Colonic mucosa (tissue), 4 donors: ENCODE measurements at regions not wholly inside any gene's neighbourhood (a gene's known extent, or its start where the extent isn't known, plus 50 kb on each side); places are given as distances from the start of the nearest gene placed in this dataset.

ENCODE experiments used
- DNase-seq: peaks from one replicate; pipeline ENCODE4 v3.0.0-alpha.2; 2020
- H3K27ac ChIP-seq: fragments of 200-600 bp; one replicate; pipeline ENCODE4 v1.8.0; 2021
- H3K27me3 ChIP-seq: fragments of 200-600 bp; one replicate; pipeline ENCODE4 v1.8.0; 2021
- H3K36me3 ChIP-seq: fragments of 200-600 bp; one replicate; pipeline ENCODE4 v1.8.0; 2021
- H3K4me1 ChIP-seq: fragments of 200-600 bp; one replicate; pipeline ENCODE4 v1.8.0; 2021; ENCODE audit warnings: mild to moderate bottlenecking
- H3K4me3 ChIP-seq: fragments of 200-600 bp; one replicate; pipeline ENCODE4 v1.8.0; 2021
- H3K9ac ChIP-seq, 2 donors: one replicate each; pipeline ENCODE4 v1.7.0; 2013; ENCODE audit warnings: control low read depth in 2 of 2, low read depth in 2 of 2, low read length in 2 of 2
- H3K9me3 ChIP-seq: fragments of 200-600 bp; one replicate; pipeline ENCODE4 v1.8.0; 2021
- intact Hi-C: fragments of 100-400 bp; cut with DNase I; formaldehyde crosslinking; loops from one replicate; pipeline ENCODE4 v1.14.1; 2022
- TF ChIP-seq, protein P1 (sequence below): fragments of 200-600 bp; IDR thresholded peaks from one replicate; pipeline ENCODE4 v1.8.0; 2022; ENCODE audit warnings: antibody characterized with exemption, mild to moderate bottlenecking
- donor health status: healthy.
- donor health status: DM: no; HTN: no; CAD: no.
- donor health status: DM: no; HTN: no; CAD: no.

DNA sequence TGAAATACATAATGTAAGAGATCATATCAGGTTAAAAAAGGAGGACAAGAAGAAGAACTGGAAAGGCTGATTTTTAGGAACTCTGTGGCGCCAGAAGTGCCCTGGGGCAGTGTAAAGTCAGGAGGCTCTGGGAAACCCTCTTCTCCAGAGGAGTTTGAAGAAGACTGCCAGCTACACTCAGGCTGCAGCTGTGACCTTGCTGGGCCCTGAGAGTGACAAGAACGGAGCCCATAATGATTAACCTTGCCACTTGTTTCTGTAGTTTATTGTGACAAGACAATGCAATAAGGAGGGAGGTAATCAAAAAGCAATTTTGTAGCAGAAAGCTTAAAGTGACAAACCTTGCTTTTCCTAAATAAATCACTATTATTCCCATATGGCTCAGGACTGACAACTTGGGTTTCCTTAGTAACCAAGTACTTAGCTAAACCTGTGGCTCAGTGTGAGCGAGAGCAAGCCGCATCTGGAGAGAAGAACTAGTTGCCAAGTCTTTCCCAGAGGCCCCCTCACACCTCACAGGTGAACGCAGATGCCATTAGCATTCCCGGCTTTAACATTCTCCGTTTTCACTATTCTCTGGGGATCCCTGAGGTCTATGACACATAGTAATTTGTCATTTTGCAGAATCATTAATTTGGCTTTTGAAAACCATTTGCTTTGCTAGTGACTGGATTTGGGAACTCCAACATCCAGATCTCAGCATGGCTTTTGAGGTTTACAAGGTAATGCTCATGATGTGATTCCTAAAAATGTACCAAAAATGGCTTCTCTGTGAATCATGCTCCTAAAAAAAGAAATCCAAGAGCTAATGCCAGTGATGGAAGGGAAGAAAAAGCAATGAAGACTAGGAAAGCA is 115.9 kb downstream of the OMA1 start:
- no peaks in the 10 kb centered on the region for H3K9me3 ChIP-seq
- no peaks in the 10 kb centered on the region for H3K36me3 ChIP-seq
- DNase-seq, result no peak
- no peaks in the 10 kb centered on the region for H3K27me3 ChIP-seq
- H3K4me1 ChIP-seq, result no peaks in the 10 kb centered on the region
- TF ChIP-seq, protein P1, sequence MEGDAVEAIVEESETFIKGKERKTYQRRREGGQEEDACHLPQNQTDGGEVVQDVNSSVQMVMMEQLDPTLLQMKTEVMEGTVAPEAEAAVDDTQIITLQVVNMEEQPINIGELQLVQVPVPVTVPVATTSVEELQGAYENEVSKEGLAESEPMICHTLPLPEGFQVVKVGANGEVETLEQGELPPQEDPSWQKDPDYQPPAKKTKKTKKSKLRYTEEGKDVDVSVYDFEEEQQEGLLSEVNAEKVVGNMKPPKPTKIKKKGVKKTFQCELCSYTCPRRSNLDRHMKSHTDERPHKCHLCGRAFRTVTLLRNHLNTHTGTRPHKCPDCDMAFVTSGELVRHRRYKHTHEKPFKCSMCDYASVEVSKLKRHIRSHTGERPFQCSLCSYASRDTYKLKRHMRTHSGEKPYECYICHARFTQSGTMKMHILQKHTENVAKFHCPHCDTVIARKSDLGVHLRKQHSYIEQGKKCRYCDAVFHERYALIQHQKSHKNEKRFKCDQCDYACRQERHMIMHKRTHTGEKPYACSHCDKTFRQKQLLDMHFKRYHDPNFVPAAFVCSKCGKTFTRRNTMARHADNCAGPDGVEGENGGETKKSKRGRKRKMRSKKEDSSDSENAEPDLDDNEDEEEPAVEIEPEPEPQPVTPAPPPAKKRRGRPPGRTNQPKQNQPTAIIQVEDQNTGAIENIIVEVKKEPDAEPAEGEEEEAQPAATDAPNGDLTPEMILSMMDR, result no peak
- H3K4me3 ChIP-seq, result no peak overlapping the region
- intact Hi-C loops, result no loop called here
- no peak overlapping the region for H3K9ac ChIP-seq
- H3K27ac ChIP-seq, result no peak overlapping the region

- Histone ChIP-seq H3K27ac (no peak overlapping the region), H3K9me3 (no peaks in the 10 kb centered on the region), H3K36me3 (no peaks in the 10 kb centered on the region), H3K4me3 (no peak overlapping the region), H3K4me1 (no peaks in the 10 kb centered on the region), H3K9ac (no peak overlapping the region), H3K27me3 (no peaks in the 10 kb centered on the region)
- intact Hi-C loops, result no loop called here
- DNase-seq, result peak; percentile 40
- TF ChIP-seq, protein P1, result no peak
These were observed 119.6 kb downstream of the OMA1 start for GRCh38 chr1:58426918-58427317.

DNA sequence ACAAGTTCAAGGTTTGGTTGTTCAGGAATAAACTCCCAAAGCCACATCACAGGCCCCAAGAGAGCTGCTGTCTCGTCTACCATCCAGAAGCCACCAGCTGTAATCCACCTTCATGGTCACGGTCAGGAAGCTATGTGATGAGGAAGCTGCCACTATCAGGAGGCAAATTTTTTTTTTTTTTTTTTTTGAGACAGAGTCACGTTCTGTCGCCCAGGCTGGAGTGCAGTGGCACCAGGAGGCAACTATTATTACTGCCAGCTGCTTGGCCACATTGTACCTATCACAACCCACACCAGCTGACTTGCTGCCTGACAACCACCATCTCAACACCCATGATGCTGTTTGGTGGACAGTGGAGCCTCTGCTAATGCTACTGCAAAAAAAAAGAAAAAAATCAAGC is 124.1 kb downstream of the OMA1 start:
- Histone ChIP-seq H3K9me3 (no peaks in the 10 kb centered on the region), H3K27me3 (no peaks in the 10 kb centered on the region), H3K4me1 (no peaks in the 10 kb centered on the region), H3K36me3 (no peaks in the 10 kb centered on the region), H3K27ac (no peak overlapping the region), H3K4me3 (no peak overlapping the region), H3K9ac (no peak overlapping the region)
- TF ChIP-seq, protein P1, result no peak
- intact Hi-C loops, result no loop called here
- DNase-seq, result no peak

DNA sequence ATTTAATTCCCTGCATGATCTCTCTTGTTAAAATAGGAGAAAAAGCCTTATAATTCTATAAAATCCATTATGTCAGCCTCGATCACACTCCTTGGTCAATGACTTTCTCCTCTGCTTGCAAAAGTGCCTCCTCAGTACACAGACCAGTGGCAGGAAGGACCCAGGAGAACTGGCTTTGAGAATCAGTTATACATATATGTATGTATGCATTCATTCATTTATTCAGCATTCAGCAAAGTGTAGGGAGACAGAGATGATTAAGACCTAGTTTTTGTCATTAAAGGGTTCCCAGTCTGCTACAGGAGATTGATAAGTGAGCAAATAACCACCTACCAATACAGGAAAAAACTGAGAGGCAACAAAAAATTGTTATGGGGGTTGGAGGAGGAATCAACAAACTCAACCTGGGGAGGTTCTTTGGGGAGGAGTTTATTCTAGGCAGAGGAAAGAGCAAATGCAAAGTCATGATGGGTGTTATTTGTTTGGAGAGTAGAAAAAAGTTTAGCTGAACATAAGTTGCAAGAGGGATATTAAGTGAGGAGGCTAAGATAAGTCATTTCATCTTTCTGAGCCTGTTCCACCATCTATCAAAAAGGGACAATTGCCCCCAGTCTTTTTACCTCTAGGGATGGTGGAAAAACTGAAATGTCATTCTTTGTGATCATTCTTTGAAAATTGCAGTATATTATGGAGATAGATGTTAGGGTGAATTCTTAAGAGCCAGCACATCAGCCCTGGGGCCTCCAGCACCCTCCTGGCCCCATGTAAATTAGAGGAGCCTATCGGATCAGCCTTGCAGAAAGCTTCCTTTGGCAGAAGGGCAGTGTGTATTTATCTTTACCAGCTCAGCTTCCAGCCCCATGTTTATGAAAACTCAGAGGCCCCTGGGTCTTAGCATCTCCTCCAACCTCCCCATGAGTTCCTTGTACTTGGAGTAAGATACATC is 128.0 kb downstream of the OMA1 start:
- intact Hi-C loops, result no loop called here

DNA sequence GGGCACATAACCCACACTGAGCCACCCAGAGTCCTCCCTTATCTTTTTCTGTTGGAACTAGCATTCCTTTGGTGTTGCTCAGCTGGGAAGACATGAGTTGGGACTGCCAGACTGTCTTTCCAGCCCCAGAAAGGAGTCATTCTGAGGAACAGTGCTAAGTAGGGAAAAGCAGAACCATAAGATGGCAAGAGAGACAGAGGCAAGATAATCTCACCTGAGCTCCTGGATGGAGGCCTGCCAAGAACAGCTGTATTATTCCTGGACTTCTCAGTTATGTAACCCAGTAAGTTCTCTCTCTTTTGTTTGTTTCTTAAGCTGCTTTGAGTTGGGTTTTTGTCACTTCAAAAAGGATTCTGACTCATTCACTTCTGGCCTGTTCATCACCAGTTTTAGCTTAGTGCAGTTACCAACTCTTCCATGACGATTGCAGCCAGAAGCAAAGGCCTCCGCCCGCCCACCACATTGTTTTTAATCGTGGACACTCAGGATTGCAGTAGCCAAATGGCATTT is 134.4 kb downstream of the OMA1 start:
- no peaks in the 10 kb centered on the region for H3K4me1 ChIP-seq
- H3K27ac ChIP-seq, result no peak overlapping the region
- H3K27me3 ChIP-seq, result no peaks in the 10 kb centered on the region
- DNase-seq, result no peak
- H3K9me3 ChIP-seq, result no peaks in the 10 kb centered on the region
- intact Hi-C loops, result no loop called here
- TF ChIP-seq, protein P1, result no peak
- H3K4me3 ChIP-seq, result no peak overlapping the region
- H3K36me3 ChIP-seq, result no peaks in the 10 kb centered on the region
- H3K9ac ChIP-seq, result no peak overlapping the region

More for the DNA sequence above, 128.0 kb downstream of the OMA1 start:
- H3K4me1 ChIP-seq, result no peaks in the 10 kb centered on the region
- H3K9ac ChIP-seq, result no peak overlapping the region
- no peaks in the 10 kb centered on the region for H3K27me3 ChIP-seq
- TF ChIP-seq, protein P1, result no peak
- H3K9me3 ChIP-seq, result no peaks in the 10 kb centered on the region
- no peak for DNase-seq
- H3K27ac ChIP-seq, result no peak overlapping the region
- no peaks in the 10 kb centered on the region for H3K36me3 ChIP-seq
- H3K4me3 ChIP-seq, result no peak overlapping the region
